Esophagus squamous epithelium (tissue), 5 donors: ENCODE measurements at regions not wholly inside any gene's neighbourhood (a gene's known extent, or its start where the extent isn't known, plus 50 kb on each side); places are given as distances from the start of the nearest gene placed in this dataset.

ENCODE experiments used
- DNase-seq: peaks from one replicate; lab custom pipeline; 2025; lab: John Stamatoyannopoulos, UW
- H3K27ac ChIP-seq, 4 donors: fragments of 200-600 bp; sonication (generic); one replicate each; pipeline ENCODE4 v1.5.1; 2016 to 2019; ENCODE audit warnings: mild to moderate bottlenecking in 1 of 4
- H3K27me3 ChIP-seq, 4 donors: fragments of 200-600 bp; sonication (generic); 1 replicate in 3 of 4; 2 replicates in 1 of 4; pipeline versions ENCODE4 v1.5.1 to v1.6.0; 2017 to 2021; ENCODE audit warnings: antibody characterized with exemption in 1 of 4
- H3K36me3 ChIP-seq, 3 donors: fragments of 200-600 bp; sonication (generic); one replicate each; pipeline ENCODE4 v1.5.1; 2016 to 2019
- H3K4me1 ChIP-seq, 3 donors: fragments of 200-600 bp; sonication (generic); one replicate each; pipeline ENCODE4 v1.5.1; 2017 to 2019
- H3K4me3 ChIP-seq, 4 donors: fragments of 200-600 bp; sonication (generic); 1 replicate in 3 of 4; 2 replicates in 1 of 4; pipeline ENCODE4 v1.5.1; 2016 to 2019; ENCODE audit warnings: mild to moderate bottlenecking in 2 of 4, moderate library complexity in 1 of 4
- H3K9me3 ChIP-seq, 3 donors: fragments of 200-600 bp; sonication (generic); one replicate each; pipeline ENCODE4 v1.5.1; 2016 to 2019
- POLR2A ChIP-seq, 4 donors: fragments of 450-650 bp; IDR thresholded peaks; one replicate each; pipeline ENCODE4 v1.6.1; 2017; ENCODE audit warnings: antibody characterized with exemption in 4 of 4, mild to moderate bottlenecking in 4 of 4, moderate library complexity in 3 of 4
- WGBS, 2 donors: methylation state at CpG; one replicate each; pipeline ENCODE4 v1.1.5; 2018; 5-methylcytosine and 5-hydroxymethylcytosine counted together
- intact Hi-C: fragments of 100-400 bp; cut with DNase I; formaldehyde crosslinking; loops from one replicate; pipeline ENCODE4 v1.15.0; 2022
- TF ChIP-seq, protein P1 (sequence below), 6 experiments: fragments of 450-650 bp in 4 of 6; fragments of 200-600 bp in 2 of 6; sonication (generic) in 2 of 6; IDR thresholded peaks; one replicate each; pipeline ENCODE4 v1.5.1; 2016 to 2019; ENCODE audit warnings: antibody characterized with exemption in 6 of 6, mild to moderate bottlenecking in 4 of 6, moderate library complexity in 4 of 6
- donor health status: DM: yes; HTN: yes; CAD: no.

DNA sequence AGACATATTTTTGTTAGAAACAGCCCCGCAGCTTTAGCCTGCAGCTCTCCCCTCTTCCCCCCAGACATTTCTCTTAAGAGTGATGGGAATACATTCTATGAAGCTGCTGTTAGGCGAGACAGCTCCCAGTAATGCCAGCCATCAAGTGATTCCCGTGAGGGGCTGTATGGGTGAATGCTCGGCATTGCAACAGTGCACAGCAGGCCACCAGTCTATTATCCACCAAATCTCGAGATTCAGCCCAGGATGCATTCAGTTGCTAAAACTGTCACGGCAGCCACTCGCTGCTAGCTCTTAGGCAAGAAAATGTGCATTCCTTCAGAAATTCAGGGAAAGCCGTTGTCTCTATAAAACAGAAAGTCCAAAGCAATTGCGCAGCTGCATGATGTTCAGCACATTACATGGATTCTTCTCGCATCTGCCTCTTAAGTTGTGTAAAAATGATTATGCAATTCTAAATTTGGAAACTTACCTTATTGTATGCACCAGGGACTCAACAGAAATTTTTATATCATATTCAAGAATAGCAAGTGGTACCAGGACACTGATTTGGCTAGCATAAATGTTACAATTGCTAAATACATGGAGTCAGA, 211.3 kb upstream of the ARL4C start:
- H3K9me3 ChIP-seq, result no peaks in the 10 kb centered on the region
- no peaks in the 10 kb centered on the region for H3K4me1 ChIP-seq
- intact Hi-C loops, result no loop called here
- H3K27ac ChIP-seq, result no peak overlapping the region
- no peak for DNase-seq
- H3K36me3 ChIP-seq, result no peaks in the 10 kb centered on the region
- no peak overlapping the region for H3K4me3 ChIP-seq
- 73 to 76% methylated on average over 7 to 10 of the region's 10 CpGs for WGBS, 2 donors
- no peak for TF ChIP-seq POLR2A (IDR thresholded peaks at IDR 0.05)
- TF ChIP-seq, protein P1, sequence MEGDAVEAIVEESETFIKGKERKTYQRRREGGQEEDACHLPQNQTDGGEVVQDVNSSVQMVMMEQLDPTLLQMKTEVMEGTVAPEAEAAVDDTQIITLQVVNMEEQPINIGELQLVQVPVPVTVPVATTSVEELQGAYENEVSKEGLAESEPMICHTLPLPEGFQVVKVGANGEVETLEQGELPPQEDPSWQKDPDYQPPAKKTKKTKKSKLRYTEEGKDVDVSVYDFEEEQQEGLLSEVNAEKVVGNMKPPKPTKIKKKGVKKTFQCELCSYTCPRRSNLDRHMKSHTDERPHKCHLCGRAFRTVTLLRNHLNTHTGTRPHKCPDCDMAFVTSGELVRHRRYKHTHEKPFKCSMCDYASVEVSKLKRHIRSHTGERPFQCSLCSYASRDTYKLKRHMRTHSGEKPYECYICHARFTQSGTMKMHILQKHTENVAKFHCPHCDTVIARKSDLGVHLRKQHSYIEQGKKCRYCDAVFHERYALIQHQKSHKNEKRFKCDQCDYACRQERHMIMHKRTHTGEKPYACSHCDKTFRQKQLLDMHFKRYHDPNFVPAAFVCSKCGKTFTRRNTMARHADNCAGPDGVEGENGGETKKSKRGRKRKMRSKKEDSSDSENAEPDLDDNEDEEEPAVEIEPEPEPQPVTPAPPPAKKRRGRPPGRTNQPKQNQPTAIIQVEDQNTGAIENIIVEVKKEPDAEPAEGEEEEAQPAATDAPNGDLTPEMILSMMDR (IDR thresholded peaks at IDR 0.05), result no peak
- H3K27me3 ChIP-seq, result peaks cover 0 to 28% (median 0%) of the 10 kb centered on the region in 4 donors

DNA sequence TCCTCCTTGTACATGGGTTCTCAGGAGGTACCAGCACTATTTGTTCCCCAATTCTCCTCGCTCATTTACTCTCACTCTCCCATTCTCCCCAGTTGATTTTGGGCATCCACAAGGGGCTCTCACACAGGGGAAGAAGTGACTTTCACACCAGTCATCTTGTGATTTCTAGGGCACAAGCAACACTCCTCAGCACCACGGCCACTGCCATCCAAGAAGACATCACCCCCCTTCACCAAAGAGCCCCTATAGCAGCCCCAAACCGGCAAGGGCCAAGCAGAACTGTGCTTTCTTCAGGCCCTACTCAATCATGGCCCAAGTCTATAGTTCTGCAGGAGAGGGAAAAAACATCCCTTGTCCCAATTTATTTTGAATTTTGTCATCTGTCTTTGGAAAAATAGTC, 209.2 kb upstream of the ARL4C start:
- no peak for DNase-seq
- WGBS, 2 donors, result 92 to 95% methylated on average over 3 of the region's 3 CpGs
- H3K27ac ChIP-seq, result no peak overlapping the region
- peaks cover 0 to 17% (median 0%) of the 10 kb centered on the region in 4 donors for H3K27me3 ChIP-seq
- intact Hi-C loops, result no loop called here
- no peaks in the 10 kb centered on the region for H3K9me3 ChIP-seq
- no peak overlapping the region for H3K4me3 ChIP-seq
- H3K36me3 ChIP-seq, result no peaks in the 10 kb centered on the region
- H3K4me1 ChIP-seq, result no peaks in the 10 kb centered on the region
- no peak for TF ChIP-seq POLR2A (IDR thresholded peaks at IDR 0.05)

DNA sequence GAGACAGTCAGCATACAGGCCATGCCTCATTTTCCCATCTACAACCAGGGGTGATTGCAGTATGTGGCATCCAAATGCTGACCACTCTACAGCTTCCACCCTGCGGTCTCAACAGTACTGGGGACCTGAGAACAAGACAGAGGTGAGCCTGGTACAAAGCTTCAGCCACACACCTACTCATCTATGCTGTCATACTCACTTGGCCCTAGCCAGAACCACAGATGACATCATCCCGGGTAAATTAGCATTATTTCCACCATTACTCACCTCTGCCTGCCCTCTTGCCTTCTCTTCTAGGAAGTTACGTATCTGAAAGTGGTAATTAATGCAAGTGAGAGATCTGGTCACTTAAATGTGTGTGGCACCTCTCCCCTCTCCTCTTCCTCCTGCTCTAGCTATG, 208.2 kb upstream of the ARL4C start:
- DNase-seq, result no peak
- Histone ChIP-seq H3K4me1 (no peaks in the 10 kb centered on the region), H3K9me3 (no peaks in the 10 kb centered on the region), H3K27me3 (peaks cover 0 to 16% (median 0%) of the 10 kb centered on the region in 4 donors), H3K4me3 (no peak overlapping the region), H3K27ac (no peak overlapping the region), H3K36me3 (no peaks in the 10 kb centered on the region)
- 74 to 95% methylated on average over 3 of the region's 3 CpGs for WGBS, 2 donors
- intact Hi-C loops, result no loop called here
- TF ChIP-seq, protein P1 (IDR thresholded peaks at IDR 0.05), result no peak
- TF ChIP-seq POLR2A (IDR thresholded peaks at IDR 0.05), result no peak

DNA sequence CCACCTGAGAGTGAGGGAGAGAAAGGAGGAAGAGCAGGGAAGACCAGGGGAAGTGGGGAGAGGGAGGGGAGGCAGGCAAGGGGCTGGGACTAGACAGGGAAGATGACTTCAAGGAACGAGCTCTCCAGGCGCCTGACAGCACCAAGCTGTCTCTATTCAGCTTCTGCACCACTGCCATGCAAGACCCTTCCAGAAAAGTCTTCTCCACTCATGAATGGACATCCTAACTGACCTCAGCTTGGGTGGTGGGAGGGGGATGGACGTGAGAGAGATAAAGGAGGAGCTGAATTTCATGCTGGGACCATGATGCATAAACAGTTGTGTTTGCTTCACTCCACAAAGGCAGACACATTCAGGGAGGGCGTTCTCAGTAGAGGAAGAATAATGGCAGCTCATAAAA, 206.4 kb upstream of the ARL4C start:
- Histone ChIP-seq H3K27ac (no peak overlapping the region), H3K27me3 (peaks cover 0 to 3% (median 0%) of the 10 kb centered on the region in 4 donors), H3K9me3 (peaks cover 0 to 1% (median 0%) of the 10 kb centered on the region in 3 donors), H3K4me3 (no peak overlapping the region), H3K36me3 (no peaks in the 10 kb centered on the region), H3K4me1 (no peaks in the 10 kb centered on the region)
- intact Hi-C loops, result no loop called here
- DNase-seq, result no peak
- TF ChIP-seq, protein P1 (IDR thresholded peaks at IDR 0.05), result no peak
- no peak for TF ChIP-seq POLR2A (IDR thresholded peaks at IDR 0.05)
- 36 to 41% methylated on average over 2 to 3 of the region's 4 CpGs for WGBS, 2 donors

DNA sequence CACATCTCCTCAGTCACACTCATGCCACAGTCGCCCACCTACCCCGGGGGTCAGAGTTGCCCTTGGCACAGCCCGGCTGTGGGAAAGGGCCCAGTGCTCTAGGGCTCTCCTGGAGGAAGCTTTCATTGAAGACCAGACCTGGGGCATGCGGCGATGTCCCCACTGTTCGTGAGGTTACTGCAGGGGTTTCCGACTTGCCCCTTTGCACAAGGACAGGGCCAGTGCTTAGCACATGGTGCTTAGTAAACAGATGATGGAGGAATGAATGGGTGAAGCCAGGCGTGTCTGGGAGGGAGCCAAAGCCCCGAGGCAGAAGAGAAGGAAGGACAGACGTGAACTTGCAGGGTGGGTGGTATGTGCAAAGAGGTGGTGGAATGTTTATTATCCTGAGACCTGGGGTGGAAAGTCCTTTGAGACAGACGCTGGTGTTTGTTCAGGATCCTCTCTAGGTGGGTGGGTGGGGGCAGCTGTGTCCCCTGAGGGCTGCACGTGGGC, 205.9 kb upstream of the ARL4C start:
- no peak for DNase-seq
- Histone ChIP-seq H3K4me1 (no peaks in the 10 kb centered on the region), H3K27me3 (peaks cover 0 to 3% (median 0%) of the 10 kb centered on the region in 4 donors), H3K27ac (no peak overlapping the region), H3K9me3 (peaks cover 0 to 6% (median 0%) of the 10 kb centered on the region in 3 donors), H3K4me3 (no peak overlapping the region), H3K36me3 (no peaks in the 10 kb centered on the region)
- 30 to 52% methylated on average over 7 to 10 of the region's 12 CpGs for WGBS, 2 donors
- TF ChIP-seq, protein P1 (IDR thresholded peaks at IDR 0.05), result no peak
- no peak for TF ChIP-seq POLR2A (IDR thresholded peaks at IDR 0.05)
- intact Hi-C loops, result no loop called here
